ENCODE measurements at regions not wholly inside any gene's neighbourhood (a gene's known extent, or its start where the extent isn't known, plus 50 kb on each side); places are given as distances from the start of the nearest gene placed in this dataset.

- TF ChIP-seq CTCF (conservative IDR thresholded peaks at IDR 0.05 in 1 of 2, IDR thresholded peaks at IDR 0.05 in 1 of 2; ENCODE audit: low read depth in 1 of 2, low read length in 2 of 2): no peak
- no peak for TF ChIP-seq EZH2 (IDR thresholded peaks at IDR 0.05; ENCODE audit: low read length, missing control alignments)
Measured at GRCh38 chr5:37915097-37915736, 75.4 kb upstream of the GDNF start.
